Hepatocyte (in vitro differentiated cells): ENCODE measurements at regions not wholly inside any gene's neighbourhood (a gene's known extent, or its start where the extent isn't known, plus 50 kb on each side); places are given as distances from the start of the nearest gene placed in this dataset.

Experiments used
- EZH2 ChIP-seq: fragments of 200-600 bp; sonication (generic); IDR thresholded peaks from 2 replicates; pipeline ENCODE4 v1.6.1; 2016; ENCODE audit warnings: antibody characterized with exemption, mild to moderate bottlenecking, borderline replicate concordance
- EZH2phosphoT487 ChIP-seq: fragments of 200-600 bp; sonication (generic); IDR thresholded peaks from one replicate; pipeline ENCODE4 v1.6.1; 2018; ENCODE audit warnings: antibody characterized with exemption, mild to moderate bottlenecking, low read depth, moderate library complexity; ENCODE audit not compliant: unreplicated experiment, severe bottlenecking
- TF ChIP-seq, protein P1 (sequence below): fragments of 200-600 bp; sonication (generic); IDR thresholded peaks from 2 replicates; pipeline ENCODE4 v1.5.1; 2016; ENCODE audit warnings: antibody characterized with exemption, mild to moderate bottlenecking; ENCODE audit not compliant: poor library complexity

DNA sequence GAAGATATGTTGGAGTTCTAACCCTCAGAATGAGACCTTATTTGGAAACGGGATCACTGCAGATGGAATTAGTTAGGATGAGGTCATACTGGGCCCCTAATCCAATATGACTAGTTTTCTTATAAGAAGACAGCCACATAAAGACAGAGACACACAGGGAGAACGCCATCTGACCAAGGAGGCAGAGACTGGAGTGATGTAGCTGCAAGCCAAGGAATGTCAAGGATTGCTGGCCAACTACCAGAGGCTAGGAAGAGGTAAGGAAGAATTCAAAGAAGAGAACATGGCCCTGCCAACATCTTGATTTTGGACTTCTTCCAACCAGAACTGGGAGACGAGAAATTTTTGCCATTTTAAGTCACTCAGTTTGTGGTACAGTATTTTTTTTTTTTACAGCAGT, 152.8 kb upstream of the DIPK2B start:
- TF ChIP-seq, protein P1, sequence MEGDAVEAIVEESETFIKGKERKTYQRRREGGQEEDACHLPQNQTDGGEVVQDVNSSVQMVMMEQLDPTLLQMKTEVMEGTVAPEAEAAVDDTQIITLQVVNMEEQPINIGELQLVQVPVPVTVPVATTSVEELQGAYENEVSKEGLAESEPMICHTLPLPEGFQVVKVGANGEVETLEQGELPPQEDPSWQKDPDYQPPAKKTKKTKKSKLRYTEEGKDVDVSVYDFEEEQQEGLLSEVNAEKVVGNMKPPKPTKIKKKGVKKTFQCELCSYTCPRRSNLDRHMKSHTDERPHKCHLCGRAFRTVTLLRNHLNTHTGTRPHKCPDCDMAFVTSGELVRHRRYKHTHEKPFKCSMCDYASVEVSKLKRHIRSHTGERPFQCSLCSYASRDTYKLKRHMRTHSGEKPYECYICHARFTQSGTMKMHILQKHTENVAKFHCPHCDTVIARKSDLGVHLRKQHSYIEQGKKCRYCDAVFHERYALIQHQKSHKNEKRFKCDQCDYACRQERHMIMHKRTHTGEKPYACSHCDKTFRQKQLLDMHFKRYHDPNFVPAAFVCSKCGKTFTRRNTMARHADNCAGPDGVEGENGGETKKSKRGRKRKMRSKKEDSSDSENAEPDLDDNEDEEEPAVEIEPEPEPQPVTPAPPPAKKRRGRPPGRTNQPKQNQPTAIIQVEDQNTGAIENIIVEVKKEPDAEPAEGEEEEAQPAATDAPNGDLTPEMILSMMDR, result no peak
- TF ChIP-seq EZH2, result no peak
- TF ChIP-seq EZH2phosphoT487, result no peak
